ENCODE measurements at regions not wholly inside any gene's neighbourhood (a gene's known extent, or its start where the extent isn't known, plus 50 kb on each side); places are given as distances from the start of the nearest gene placed in this dataset.

- TF ChIP-seq CTCF (IDR thresholded peaks at IDR 0.05; ENCODE audit: insufficient read depth, low read length) (no peak), REST (IDR thresholded peaks at IDR 0.05; ENCODE audit: insufficient replicate concordance, low read depth) (no peak), POLR2AphosphoS5 (IDR thresholded peaks at IDR 0.05; ENCODE audit: low read depth) (no peak), GABPA (IDR thresholded peaks at IDR 0.05; ENCODE audit: low read depth) (no peak)
Observed at GRCh38 chr17:51425773-51426172, 165.4 kb downstream of the UTP18 start.
